MM.1S (cell line): ENCODE measurements at regions not wholly inside any gene's neighbourhood (a gene's known extent, or its start where the extent isn't known, plus 50 kb on each side); places are given as distances from the start of the nearest gene placed in this dataset.

Experiments used
- DNase-seq: peaks from one replicate; pipeline ENCODE4 v3.0.0-alpha.2; 2015
- H2AFZ ChIP-seq: fragments of 300-600 bp; sonication (generic); 2 replicates; pipeline ENCODE4 v1.6.0; 2016; ENCODE audit warnings: antibody characterized with exemption, low read length
- H3F3A ChIP-seq: fragments of 300-600 bp; sonication (generic); 2 replicates; pipeline ENCODE4 v1.6.1; 2016; ENCODE audit warnings: mild to moderate bottlenecking, antibody characterized with exemption, low read length, moderate library complexity, mixed read lengths; ENCODE audit not compliant: insufficient read depth
- H3K27ac ChIP-seq: fragments of 300-600 bp; sonication (generic); 2 replicates; pipeline ENCODE4 v1.5.1; 2016; ENCODE audit warnings: mild to moderate bottlenecking, low read length
- H3K27me3 ChIP-seq: fragments of 300-600 bp; sonication (generic); replicated peaks from 2 replicates; pipeline ENCODE4 v1.6.0; 2016; ENCODE audit warnings: low read length; ENCODE audit not compliant: insufficient read depth
- H3K36me3 ChIP-seq: fragments of 300-600 bp; sonication (generic); replicated peaks from 2 replicates; pipeline ENCODE4 v1.6.1; 2016; ENCODE audit warnings: mild to moderate bottlenecking, low read length, mixed read lengths; ENCODE audit not compliant: insufficient read depth
- H3K4me1 ChIP-seq: fragments of 300-600 bp; sonication (generic); 2 replicates; pipeline ENCODE4 v1.6.1; 2016; ENCODE audit warnings: low read length, mixed read lengths
- H3K4me2 ChIP-seq: fragments of 300-600 bp; sonication (generic); 2 replicates; pipeline ENCODE4 v1.6.0; 2016; ENCODE audit warnings: low read depth, low read length
- H3K4me3 ChIP-seq: fragments of 300-600 bp; sonication (generic); 2 replicates; pipeline ENCODE4 v1.5.1; 2016; ENCODE audit warnings: low read length, mixed read lengths
- H3K79me2 ChIP-seq: fragments of 300-600 bp; sonication (generic); 2 replicates; pipeline ENCODE4 v1.6.1; 2016; ENCODE audit warnings: mixed run types, low read length, mixed read lengths
- H3K9ac ChIP-seq: fragments of 300-600 bp; sonication (generic); 2 replicates; pipeline ENCODE4 v1.6.1; 2016; ENCODE audit warnings: low read length, mixed read lengths
- H3K9me2 ChIP-seq: fragments of 300-600 bp; sonication (generic); replicated peaks from 2 replicates; pipeline ENCODE4 v1.6.1; 2016; ENCODE audit warnings: mild to moderate bottlenecking, low read length, mixed read lengths; ENCODE audit not compliant: insufficient read depth
- H3K9me3 ChIP-seq: fragments of 300-600 bp; sonication (generic); replicated peaks from 2 replicates; pipeline ENCODE4 v1.6.1; 2016; ENCODE audit warnings: mild to moderate bottlenecking, low read length, mixed read lengths; ENCODE audit not compliant: insufficient read depth
- H4K20me1 ChIP-seq: fragments of 300-600 bp; sonication (generic); 2 replicates; pipeline ENCODE4 v1.6.1; 2016; ENCODE audit warnings: mild to moderate bottlenecking, low read length, moderate library complexity, mixed read lengths; ENCODE audit not compliant: insufficient read depth
- EZH2 ChIP-seq: fragments of 300-600 bp; sonication (generic); optimal IDR thresholded peaks from 2 replicates; pipeline ENCODE3; 2017; ENCODE audit warnings: low read depth, mild to moderate bottlenecking, antibody characterized with exemption, low read length, mixed read lengths
- EZH2phosphoT487 ChIP-seq: fragments of 300-600 bp; sonication (generic); IDR thresholded peaks from 2 replicates; pipeline ENCODE4 v1.6.1; 2018; ENCODE audit warnings: antibody characterized with exemption, low read length
- TF ChIP-seq, protein P1 (sequence below): fragments of 300-600 bp; sonication (generic); IDR thresholded peaks from 2 replicates; pipeline ENCODE4 v1.5.1; 2016; ENCODE audit warnings: antibody characterized with exemption, low read length, mixed read lengths

DNA sequence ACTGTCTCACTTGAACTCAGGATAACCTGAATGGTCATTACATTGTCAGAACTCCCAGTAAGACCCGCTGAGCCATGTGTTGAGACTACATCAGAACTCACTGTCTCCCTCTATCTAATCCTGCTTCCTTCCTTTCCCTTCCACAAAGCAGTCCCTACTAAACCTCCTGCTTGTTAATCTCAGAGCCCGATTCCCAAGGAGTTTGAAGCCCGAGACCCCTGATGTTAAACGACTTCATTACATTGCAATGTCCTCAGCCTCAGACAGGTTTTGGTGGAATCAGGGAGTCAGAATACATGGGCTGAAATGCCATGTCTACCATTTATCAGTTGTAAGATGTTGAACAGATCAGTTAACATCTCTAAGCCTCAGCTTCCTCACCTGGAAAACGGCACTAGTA lies 682.4 kb downstream of the ADGRL2 start:
- Histone ChIP-seq H2AFZ (no peak overlapping the region), H4K20me1 (no peaks in the 10 kb centered on the region), H3K9me3 (no peaks in the 10 kb centered on the region), H3F3A (no peaks in the 10 kb centered on the region), H3K27me3 (no peaks in the 10 kb centered on the region), H3K9ac (no peak overlapping the region), H3K27ac (no peak overlapping the region), H3K36me3 (no peaks in the 10 kb centered on the region), H3K4me1 (no peaks in the 10 kb centered on the region), H3K4me3 (no peak overlapping the region), H3K79me2 (no peaks in the 10 kb centered on the region), H3K4me2 (no peak overlapping the region), H3K9me2 (no peaks in the 10 kb centered on the region)
- TF ChIP-seq EZH2phosphoT487 (no peak), EZH2 (no peak)
- TF ChIP-seq, protein P1, sequence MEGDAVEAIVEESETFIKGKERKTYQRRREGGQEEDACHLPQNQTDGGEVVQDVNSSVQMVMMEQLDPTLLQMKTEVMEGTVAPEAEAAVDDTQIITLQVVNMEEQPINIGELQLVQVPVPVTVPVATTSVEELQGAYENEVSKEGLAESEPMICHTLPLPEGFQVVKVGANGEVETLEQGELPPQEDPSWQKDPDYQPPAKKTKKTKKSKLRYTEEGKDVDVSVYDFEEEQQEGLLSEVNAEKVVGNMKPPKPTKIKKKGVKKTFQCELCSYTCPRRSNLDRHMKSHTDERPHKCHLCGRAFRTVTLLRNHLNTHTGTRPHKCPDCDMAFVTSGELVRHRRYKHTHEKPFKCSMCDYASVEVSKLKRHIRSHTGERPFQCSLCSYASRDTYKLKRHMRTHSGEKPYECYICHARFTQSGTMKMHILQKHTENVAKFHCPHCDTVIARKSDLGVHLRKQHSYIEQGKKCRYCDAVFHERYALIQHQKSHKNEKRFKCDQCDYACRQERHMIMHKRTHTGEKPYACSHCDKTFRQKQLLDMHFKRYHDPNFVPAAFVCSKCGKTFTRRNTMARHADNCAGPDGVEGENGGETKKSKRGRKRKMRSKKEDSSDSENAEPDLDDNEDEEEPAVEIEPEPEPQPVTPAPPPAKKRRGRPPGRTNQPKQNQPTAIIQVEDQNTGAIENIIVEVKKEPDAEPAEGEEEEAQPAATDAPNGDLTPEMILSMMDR = no peak
- no peak for DNase-seq

DNA sequence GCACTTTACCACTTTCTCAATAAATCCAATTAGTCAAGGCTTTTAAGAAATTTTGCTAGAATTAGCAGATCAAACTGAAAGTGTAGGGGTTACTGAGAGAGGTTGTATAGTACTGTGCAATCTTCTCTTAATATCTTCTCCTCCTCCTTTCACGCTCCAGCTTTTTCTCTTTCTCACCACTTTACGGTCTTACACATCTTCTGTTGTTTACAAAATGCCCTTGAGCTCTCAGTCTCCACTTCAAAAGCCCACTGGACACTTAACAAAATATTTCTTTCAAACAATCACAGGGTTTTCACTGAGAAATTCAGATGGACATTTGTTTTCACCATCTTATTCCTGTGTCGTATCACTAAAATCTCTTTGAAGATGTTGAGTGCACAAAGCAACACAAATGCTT lies 678.2 kb downstream of the ADGRL2 start:
- Histone ChIP-seq H2AFZ (no peak overlapping the region), H3K79me2 (no peaks in the 10 kb centered on the region), H3F3A (no peaks in the 10 kb centered on the region), H3K9ac (no peak overlapping the region), H3K9me2 (no peaks in the 10 kb centered on the region), H3K27ac (no peak overlapping the region), H4K20me1 (no peaks in the 10 kb centered on the region), H3K4me2 (no peak overlapping the region), H3K36me3 (no peaks in the 10 kb centered on the region), H3K4me3 (no peak overlapping the region), H3K27me3 (no peaks in the 10 kb centered on the region), H3K9me3 (no peaks in the 10 kb centered on the region), H3K4me1 (no peaks in the 10 kb centered on the region)
- DNase-seq = no peak
- no peak for TF ChIP-seq EZH2phosphoT487
- no peak for TF ChIP-seq EZH2
- TF ChIP-seq, protein P1 = no peak

DNA sequence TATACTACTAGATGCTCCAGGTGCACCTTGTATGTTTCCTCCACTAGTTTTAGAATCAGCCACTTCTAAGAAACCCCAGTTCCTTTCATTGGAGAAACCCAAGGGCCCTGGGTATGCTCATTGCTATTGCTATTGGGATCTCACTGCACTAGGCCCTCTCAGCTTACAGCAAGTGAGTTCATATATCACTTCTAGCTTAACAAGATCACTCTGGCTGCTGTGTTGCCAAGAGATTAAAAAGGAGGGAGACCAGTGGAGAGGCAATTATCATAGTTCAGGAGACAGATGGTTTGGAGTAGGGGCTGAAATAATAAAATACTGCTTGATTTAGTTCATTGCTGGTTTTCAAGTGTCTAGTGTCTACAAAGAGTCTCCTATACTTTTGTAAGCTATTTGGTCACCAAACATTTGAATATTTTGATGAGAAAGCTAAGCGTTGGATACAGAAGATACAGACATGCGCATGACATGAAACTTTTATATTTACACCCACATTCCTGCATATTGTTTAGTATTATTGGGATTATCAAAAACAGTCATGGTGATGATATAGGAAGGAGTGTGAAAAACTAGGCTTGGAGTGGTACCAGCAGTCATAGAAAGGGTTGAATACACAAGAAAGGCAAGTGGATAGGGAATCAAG lies 671.9 kb downstream of the ADGRL2 start:
- no peaks in the 10 kb centered on the region for H3K36me3 ChIP-seq
- no peaks in the 10 kb centered on the region for H3K79me2 ChIP-seq
- no peak overlapping the region for H2AFZ ChIP-seq
- DNase-seq = no peak
- H3K9ac ChIP-seq = no peak overlapping the region
- no peaks in the 10 kb centered on the region for H4K20me1 ChIP-seq
- H3K4me3 ChIP-seq = no peak overlapping the region
- no peak overlapping the region for H3K27ac ChIP-seq
- H3K9me2 ChIP-seq = no peaks in the 10 kb centered on the region
- no peaks in the 10 kb centered on the region for H3K9me3 ChIP-seq
- H3K4me1 ChIP-seq = no peaks in the 10 kb centered on the region
- TF ChIP-seq EZH2phosphoT487 (no peak), EZH2 (no peak)
- TF ChIP-seq, protein P1 = no peak
- no peaks in the 10 kb centered on the region for H3F3A ChIP-seq
- no peaks in the 10 kb centered on the region for H3K27me3 ChIP-seq
- H3K4me2 ChIP-seq = no peak overlapping the region
